Psoas muscle (tissue), 7 donors: ENCODE measurements at regions not wholly inside any gene's neighbourhood (a gene's known extent, or its start where the extent isn't known, plus 50 kb on each side); places are given as distances from the start of the nearest gene placed in this dataset.
A peak's percentile ranks its signal among the peaks of the same experiment; 100 is the strongest.

Source experiments
- ATAC-seq, 4 donors: fragments of 200-7000 bp; cut with Tn5 transposase; one replicate each; pipeline ENCODE4 v1.9.1; 2020; ENCODE audit warnings: moderate library complexity in 3 of 4, mild to moderate bottlenecking in 2 of 4
- DNase-seq, 2 donors: peaks; one replicate each; pipeline ENCODE4 v3.0.0-alpha.2; 2020
- H3K27ac ChIP-seq: fragments of 200-600 bp; one replicate; pipeline ENCODE4 v1.8.0; 2022
- H3K27me3 ChIP-seq, 3 donors: fragments of 200-600 bp in 1 of 3; one replicate each; pipeline versions ENCODE4 v1.6.1 to v1.8.0; 2013 to 2022; ENCODE audit warnings: low read length in 2 of 3, mild to moderate bottlenecking in 2 of 3, moderate library complexity in 1 of 3; ENCODE audit not compliant: insufficient read depth in 3 of 3
- H3K36me3 ChIP-seq, 2 donors: fragments of 200-600 bp in 1 of 2; one replicate each; pipeline versions ENCODE4 v1.6.1 to v1.8.0; 2013 to 2022; ENCODE audit warnings: low read depth in 1 of 2, mild to moderate bottlenecking in 1 of 2, moderate library complexity in 1 of 2; ENCODE audit not compliant: insufficient read depth in 1 of 2
- H3K4me1 ChIP-seq: fragments of 200-600 bp; one replicate; pipeline ENCODE4 v1.8.0; 2022
- H3K4me3 ChIP-seq: fragments of 200-600 bp; one replicate; pipeline ENCODE4 v1.8.0; 2022; ENCODE audit warnings: mild to moderate bottlenecking
- H3K9me3 ChIP-seq: fragments of 200-600 bp; one replicate; pipeline ENCODE4 v1.8.0; 2022
- CTCF ChIP-seq: fragments of 200-600 bp; IDR thresholded peaks from one replicate; pipeline ENCODE4 v1.8.0; 2022; ENCODE audit warnings: antibody characterized with exemption
- WGBS, 3 donors: extraction: QIAGEN DNeasy Blood & Tissue Kit; methylation state at CpG; one replicate each; pipeline versions ENCODE4 v1.1.6 to v1.1.7; 2013; 5-methylcytosine and 5-hydroxymethylcytosine counted together
- intact Hi-C, 2 donors: fragments of 100-400 bp; cut with DNase I; formaldehyde crosslinking; loops; one replicate each; pipeline versions ENCODE4 v1.11.0 to v1.14.2; 2022
- donor health status: healthy with polysubstance abuse.
- donor health status: DM: no; HTN: no; CAD: no; lungs with moderate emphysema.
- donor health status: Bipolar disorder and iron deficiency.
- donor health status: healthy.
- donor health status: DM: yes; HTN: yes; CAD: no.
- donor health status: DM: no; HTN: no; CAD: no.
- donor health status: DM: yes; HTN: yes; CAD: no.

GRCh38 chr3:187522293-187522692, 147.9 kb downstream of the SST start:
- Histone ChIP-seq H3K36me3 (no peaks in the 10 kb centered on the region), H3K27ac (no peak overlapping the region), H3K9me3 (no peaks in the 10 kb centered on the region), H3K4me3 (no peak overlapping the region), H3K4me1 (no peaks in the 10 kb centered on the region), H3K27me3 (no peaks in the 10 kb centered on the region)
- 29 to 34% (median 32%) methylated on average over 2 of the region's 2 CpGs for whole genome bisulfite sequencing, 3 donors
- DNase-seq: no peak
- intact Hi-C loops: no loop called here
- no peak for ATAC-seq
- no peak for TF ChIP-seq CTCF

- ATAC-seq (no peak), DNase-seq (no peak)
- no peak for TF ChIP-seq CTCF
- intact Hi-C loops: no loop called here
- no peaks in the 10 kb centered on the region for H3K9me3 ChIP-seq
- H3K27me3 ChIP-seq: no peaks in the 10 kb centered on the region
- H3K27ac ChIP-seq: no peak overlapping the region
- H3K36me3 ChIP-seq: no peaks in the 10 kb centered on the region
- 69 to 90% (median 88%) methylated on average over 2 of the region's 2 CpGs for WGBS, 3 donors
- H3K4me1 ChIP-seq: no peaks in the 10 kb centered on the region
- no peak overlapping the region for H3K4me3 ChIP-seq
Measured at GRCh38 chr3:187521546-187521945, 148.6 kb downstream of the SST start.

- no peak for ATAC-seq
- no peaks in the 10 kb centered on the region for H3K9me3 ChIP-seq
- intact Hi-C loops: no loop called here
Measured at GRCh38 chr3:187520027-187520945, 149.9 kb downstream of the SST start.

GRCh38 chr3:187519428-187519890, 150.7 kb downstream of the SST start:
- DNase-seq (no peak), ATAC-seq (no peak)
- Histone ChIP-seq H3K4me3 (no peak overlapping the region), H3K4me1 (no peaks in the 10 kb centered on the region), H3K27ac (no peak overlapping the region), H3K36me3 (no peaks in the 10 kb centered on the region), H3K27me3 (no peaks in the 10 kb centered on the region), H3K9me3 (no peaks in the 10 kb centered on the region)
- intact Hi-C loops: no loop called here
- WGBS, 3 donors: 81 to 84% (median 84%) methylated on average over 9 of the region's 9 CpGs
- no peak for TF ChIP-seq CTCF

More at GRCh38 chr3:187520027-187520945, 149.9 kb downstream of the SST start:
- Histone ChIP-seq H3K27ac (no peak overlapping the region), H3K36me3 (no peaks in the 10 kb centered on the region), H3K27me3 (no peaks in the 10 kb centered on the region), H3K4me1 (no peaks in the 10 kb centered on the region), H3K4me3 (no peak overlapping the region)
- 70 to 73% (median 71%) methylated on average over 9 of the region's 9 CpGs for WGBS, 3 donors
- DNase-seq: peak; percentile 56 to 59
- no peak for TF ChIP-seq CTCF
